SK-N-MC (cell line): ENCODE measurements at regions not wholly inside any gene's neighbourhood (a gene's known extent, or its start where the extent isn't known, plus 50 kb on each side); places are given as distances from the start of the nearest gene placed in this dataset.

Experiments used
- DNase-seq: peaks from one replicate; pipeline ENCODE4 v3.0.0-alpha.2; 2011; ENCODE audit warnings: low read depth, low spot score
- H3K27ac ChIP-seq: fragments of 200-600 bp; sonication (generic); 2 replicates; pipeline ENCODE4 v1.5.1; 2016; ENCODE audit warnings: mixed run types
- H3K36me3 ChIP-seq: fragments of 200-600 bp; sonication (generic); 2 replicates; pipeline ENCODE4 v1.6.1; 2017; ENCODE audit warnings: antibody characterized with exemption, low read length, mixed read lengths; ENCODE audit not compliant: insufficient read depth
- H3K4me3 ChIP-seq: fragments of 200-600 bp; sonication (generic); 2 replicates; pipeline ENCODE4 v1.5.1; 2016
- H3K9ac ChIP-seq: fragments of 200-600 bp; sonication (generic); 2 replicates; pipeline ENCODE4 v1.8.0; 2017; ENCODE audit warnings: mixed run types, mixed read lengths; ENCODE audit not compliant: insufficient read length
- H3K9me3 ChIP-seq: fragments of 200-600 bp; sonication (generic); 2 replicates; pipeline ENCODE4 v1.6.1; 2017; ENCODE audit warnings: low read depth, mild to moderate bottlenecking, antibody characterized with exemption, low read length, moderate library complexity, mixed read lengths
- EZH2 ChIP-seq: fragments of 200-600 bp; sonication (generic); IDR thresholded peaks from one replicate; pipeline ENCODE4 v1.6.1; 2017; ENCODE audit warnings: antibody characterized with exemption
- FOXP2 ChIP-seq: optimal IDR thresholded peaks from 2 replicates; pipeline ENCODE3; 2011; ENCODE audit warnings: mild to moderate bottlenecking, moderate library complexity; ENCODE audit not compliant: insufficient read depth; ENCODE audit errors: extremely low read length, control extremely low read depth
- POLR2AphosphoS5 ChIP-seq: IDR thresholded peaks from 2 replicates; pipeline ENCODE4 v1.6.1; 2012; ENCODE audit warnings: mild to moderate bottlenecking, low read depth, low read length, borderline replicate concordance

DNA sequence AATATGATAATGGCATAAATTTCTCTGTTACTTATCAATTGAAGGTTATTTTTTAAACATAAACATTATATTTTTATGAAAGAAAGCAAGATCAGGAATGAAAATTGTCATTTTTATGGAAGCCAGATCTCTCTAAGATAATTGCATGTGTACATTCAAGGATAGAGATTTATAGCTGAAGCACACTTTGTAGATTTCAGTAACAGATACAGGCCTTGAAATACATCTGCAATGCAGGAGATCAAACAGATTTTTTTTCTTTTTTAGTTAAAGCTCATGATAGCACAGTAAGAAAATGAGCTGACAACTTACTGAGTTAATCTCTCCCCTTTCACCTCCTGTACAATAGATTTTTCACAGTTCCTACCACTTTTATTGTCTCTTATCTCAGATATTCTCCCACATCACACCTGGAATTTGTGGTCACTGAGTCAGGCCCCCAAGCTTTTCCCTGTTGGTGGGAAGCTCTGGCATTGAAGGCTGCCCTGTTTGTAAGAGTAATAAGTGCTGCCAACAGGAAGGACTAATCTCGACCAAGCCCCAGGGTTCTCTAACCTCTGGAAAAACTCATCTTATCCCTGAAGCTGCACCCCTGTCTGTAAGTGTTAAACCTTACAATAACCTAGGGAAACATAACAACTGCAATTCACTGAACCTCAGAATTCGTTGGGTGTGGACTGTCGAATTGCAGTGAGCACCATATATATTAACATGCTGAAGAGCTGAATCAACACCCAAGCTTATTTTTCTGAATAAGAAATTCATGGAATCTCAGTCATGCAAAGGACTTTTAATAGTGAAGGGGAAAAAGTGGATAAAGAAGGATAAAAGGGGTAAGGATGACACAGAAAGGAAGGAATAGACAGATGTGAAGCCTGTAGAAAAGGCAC lies 599.0 kb downstream of the LMO4 start:
- Histone ChIP-seq H3K4me3 (no peak overlapping the region), H3K9me3 (no peaks in the 10 kb centered on the region), H3K27ac (no peak overlapping the region), H3K36me3 (no peaks in the 10 kb centered on the region), H3K9ac (no peak overlapping the region)
- no peak for DNase-seq
- TF ChIP-seq EZH2 (no peak), POLR2AphosphoS5 (no peak), FOXP2 (no peak)

GRCh38 chr1:87928623-87929022 lies 599.9 kb downstream of the LMO4 start:
- H3K4me3 ChIP-seq: no peak overlapping the region
- no peaks in the 10 kb centered on the region for H3K36me3 ChIP-seq
- H3K27ac ChIP-seq: no peak overlapping the region
- DNase-seq: no peak
- no peak overlapping the region for H3K9ac ChIP-seq
- no peak for TF ChIP-seq EZH2
- H3K9me3 ChIP-seq: no peaks in the 10 kb centered on the region

- no peak for TF ChIP-seq FOXP2
- Histone ChIP-seq H3K9me3 (no peaks in the 10 kb centered on the region), H3K4me3 (no peak overlapping the region), H3K36me3 (no peaks in the 10 kb centered on the region), H3K27ac (no peak overlapping the region), H3K9ac (no peak overlapping the region)
- no peak for DNase-seq
Measured at GRCh38 chr1:87929906-87930305, 601.2 kb downstream of the LMO4 start.

DNA sequence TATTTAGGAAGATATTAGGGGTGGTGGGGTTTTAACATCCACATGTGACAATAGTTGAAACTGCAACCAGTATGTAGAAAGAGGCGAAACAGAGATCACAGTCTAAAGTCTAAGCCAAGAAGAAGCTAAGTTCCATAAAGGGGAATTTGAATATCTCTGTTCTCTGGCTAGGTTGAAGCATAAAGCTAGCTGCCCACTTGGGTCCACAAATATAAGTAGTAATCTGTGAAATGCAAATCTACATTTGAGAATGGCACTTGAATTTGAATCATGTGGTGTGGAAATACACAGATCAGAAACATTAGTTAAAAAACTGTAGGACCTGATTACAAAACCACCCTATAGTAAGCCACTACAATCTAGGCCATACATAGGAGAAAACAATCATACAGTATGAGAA lies 602.1 kb downstream of the LMO4 start:
- TF ChIP-seq FOXP2 (no peak), EZH2 (no peak), POLR2AphosphoS5 (no peak)

GRCh38 chr1:87933171-87933570 lies 604.5 kb downstream of the LMO4 start:
- DNase-seq: no peak
- TF ChIP-seq FOXP2 (no peak), POLR2AphosphoS5 (no peak)
- no peaks in the 10 kb centered on the region for H3K9me3 ChIP-seq
- H3K27ac ChIP-seq: no peak overlapping the region
- no peak overlapping the region for H3K4me3 ChIP-seq
- no peak overlapping the region for H3K9ac ChIP-seq
- no peaks in the 10 kb centered on the region for H3K36me3 ChIP-seq

More for the DNA sequence above, 602.1 kb downstream of the LMO4 start:
- Histone ChIP-seq H3K9me3 (no peaks in the 10 kb centered on the region), H3K4me3 (no peak overlapping the region), H3K27ac (no peak overlapping the region), H3K36me3 (no peaks in the 10 kb centered on the region), H3K9ac (no peak overlapping the region)
- DNase-seq: no peak

DNA sequence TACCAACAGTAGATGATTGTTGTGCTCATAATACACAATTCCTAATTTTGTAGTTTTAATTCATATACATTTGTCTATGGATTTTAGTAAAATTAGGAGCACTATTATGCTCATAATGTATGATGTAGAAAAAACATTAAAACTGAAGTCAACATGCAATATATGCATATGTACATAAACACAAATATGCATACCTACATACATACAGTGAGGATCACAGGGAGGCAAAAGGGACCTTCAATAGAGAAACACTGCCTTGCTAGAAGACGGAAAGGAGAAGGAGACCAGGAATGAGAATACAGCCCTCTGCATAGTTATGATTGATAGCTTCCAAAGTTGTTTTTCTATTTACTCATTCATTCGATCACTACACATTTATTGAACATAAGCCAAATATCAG lies 606.5 kb downstream of the LMO4 start:
- Histone ChIP-seq H3K9me3 (no peaks in the 10 kb centered on the region), H3K36me3 (no peaks in the 10 kb centered on the region), H3K27ac (no peak overlapping the region), H3K4me3 (no peak overlapping the region), H3K9ac (no peak overlapping the region)
- no peak for DNase-seq
- TF ChIP-seq EZH2 (no peak), FOXP2 (no peak), POLR2AphosphoS5 (no peak)

- H3K9ac ChIP-seq: no peak overlapping the region
- no peaks in the 10 kb centered on the region for H3K36me3 ChIP-seq
- no peak overlapping the region for H3K4me3 ChIP-seq
- no peaks in the 10 kb centered on the region for H3K9me3 ChIP-seq
- TF ChIP-seq EZH2 (no peak), FOXP2 (no peak), POLR2AphosphoS5 (no peak)
- DNase-seq: no peak
- no peak overlapping the region for H3K27ac ChIP-seq
Measured at GRCh38 chr1:87937831-87938395, 609.2 kb downstream of the LMO4 start.

DNA sequence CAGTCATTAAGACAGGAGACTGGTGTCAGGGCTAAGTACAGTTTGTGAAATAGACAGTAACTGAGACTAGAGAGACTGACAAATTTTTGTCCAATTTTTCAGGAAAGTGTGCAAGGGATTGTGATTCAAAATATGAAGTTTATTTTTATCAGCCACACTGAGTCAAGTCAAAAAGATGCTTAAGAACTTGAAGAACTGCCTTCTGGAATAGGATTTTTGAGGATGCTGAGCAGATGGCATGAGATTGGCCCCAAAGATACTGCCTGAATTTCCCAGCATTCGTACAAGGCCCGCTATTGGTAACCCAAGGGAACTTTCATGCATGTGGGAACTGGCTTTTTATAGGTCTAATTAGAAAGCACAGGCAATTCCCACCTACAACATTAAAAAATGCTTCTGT lies 610.0 kb downstream of the LMO4 start:
- Histone ChIP-seq H3K4me3 (no peak overlapping the region), H3K9ac (no peak overlapping the region), H3K27ac (no peak overlapping the region), H3K9me3 (no peaks in the 10 kb centered on the region), H3K36me3 (no peaks in the 10 kb centered on the region)
- no peak for DNase-seq
- TF ChIP-seq EZH2: no peak
- TF ChIP-seq FOXP2: no peak
- no peak for TF ChIP-seq POLR2AphosphoS5

DNA sequence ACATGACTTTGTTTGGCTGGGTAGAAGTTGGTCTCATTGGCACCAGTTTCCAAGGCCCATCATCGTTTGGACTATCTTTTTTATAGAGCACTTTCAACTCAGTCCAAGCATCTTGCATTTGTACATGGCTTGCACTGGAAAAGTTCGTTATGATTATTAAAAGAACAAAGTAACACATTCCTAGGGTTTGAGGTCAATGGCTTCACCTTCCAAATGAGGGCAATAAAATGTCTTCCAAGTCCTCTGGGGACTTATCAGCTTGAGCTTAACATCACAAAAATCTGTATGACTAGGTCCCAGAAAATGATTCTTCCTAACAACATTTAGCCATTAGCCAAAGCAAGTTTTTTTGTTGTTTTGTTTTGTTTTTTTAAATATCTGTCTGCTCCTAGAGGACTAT lies 610.8 kb downstream of the LMO4 start:
- H3K27ac ChIP-seq: no peak overlapping the region
- TF ChIP-seq FOXP2 (no peak), POLR2AphosphoS5 (no peak), EZH2 (no peak)
- H3K9me3 ChIP-seq: no peaks in the 10 kb centered on the region
- no peak overlapping the region for H3K4me3 ChIP-seq
- no peak for DNase-seq
- no peak overlapping the region for H3K9ac ChIP-seq
- no peaks in the 10 kb centered on the region for H3K36me3 ChIP-seq

DNA sequence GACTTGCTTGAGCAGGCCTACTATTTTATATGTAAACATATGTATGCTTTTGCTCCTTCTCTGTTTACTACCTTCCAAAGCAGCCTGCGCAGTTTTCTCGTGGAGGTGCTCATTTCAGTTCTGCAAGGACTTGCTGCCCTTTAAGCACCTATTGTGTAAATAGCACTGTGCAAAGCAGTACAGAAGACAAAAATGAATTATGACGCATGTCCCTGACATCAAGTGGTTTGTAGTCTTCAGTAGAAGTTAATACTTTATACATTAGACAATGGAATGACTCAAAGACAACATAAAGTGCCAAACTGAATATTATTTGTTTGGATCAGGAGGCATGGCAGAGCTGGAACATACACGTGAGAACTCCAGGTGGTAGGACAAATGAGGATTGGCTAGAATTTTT lies 611.7 kb downstream of the LMO4 start:
- no peak overlapping the region for H3K27ac ChIP-seq
- DNase-seq: no peak

More for the DNA sequence above, 611.7 kb downstream of the LMO4 start:
- Histone ChIP-seq H3K9me3 (no peaks in the 10 kb centered on the region), H3K4me3 (no peak overlapping the region), H3K36me3 (no peaks in the 10 kb centered on the region), H3K9ac (no peak overlapping the region)
- TF ChIP-seq FOXP2 (no peak), EZH2 (no peak), POLR2AphosphoS5 (no peak)
